ENCODE measurements at regions not wholly inside any gene's neighbourhood (a gene's known extent, or its start where the extent isn't known, plus 50 kb on each side); places are given as distances from the start of the nearest gene placed in this dataset.

GRCh38 chr1:14440731-14441130 is 157.8 kb upstream of the KAZN start:
- Mint-ChIP-seq H3K27me3 (ENCODE audit: low read depth) (peaks cover 7% of the 10 kb centered on the region), H3K36me3 (no peaks in the 10 kb centered on the region), H3K27ac (no peak overlapping the region), H3K4me1 (peaks cover 2% of the 10 kb centered on the region; the same call in 1 of the 2 replicates), H3K9me3 (no peaks in the 10 kb centered on the region), H3K4me3 (no peak overlapping the region)
- CTCF ChIA-PET: no interaction called here
- POLR2A ChIA-PET: no interaction called here
- ATAC-seq: no peak
- TF ChIP-seq E2F1 (CRISPR knock-in tag; IDR thresholded peaks at IDR 0.05): no peak
- no peak for TF ChIP-seq KAT7 (CRISPR knock-in tag; IDR thresholded peaks at IDR 0.05; ENCODE audit: borderline replicate concordance)
- TF ChIP-seq TEAD4 (CRISPR knock-in tag; IDR thresholded peaks at IDR 0.05): no peak
- no peak for TF ChIP-seq TP53 (CRISPR knock-in tag; IDR thresholded peaks at IDR 0.05)
- no peak for TF ChIP-seq ESRRA (CRISPR knock-in tag; IDR thresholded peaks at IDR 0.05; ENCODE audit: borderline replicate concordance)
- no peak for TF ChIP-seq GRHL2 (CRISPR knock-in tag; IDR thresholded peaks at IDR 0.05; ENCODE audit: insufficient replicate concordance, severe bottlenecking)
- no peak for TF ChIP-seq ATF3 (CRISPR knock-in tag; conservative IDR thresholded peaks at IDR 0.05)
- no peak for TF ChIP-seq USF2 (CRISPR knock-in tag; IDR thresholded peaks at IDR 0.05)
- TF ChIP-seq ZNF121 (CRISPR knock-in tag; IDR thresholded peaks at IDR 0.05): no peak
- no peak for TF ChIP-seq JAZF1 (CRISPR knock-in tag; IDR thresholded peaks at IDR 0.05)
- no peak for TF ChIP-seq JUN (CRISPR knock-in tag; IDR thresholded peaks at IDR 0.05)
- no peak for TF ChIP-seq SOX15 (CRISPR knock-in tag; IDR thresholded peaks at IDR 0.05)
- TF ChIP-seq MAX (CRISPR knock-in tag; IDR thresholded peaks at IDR 0.05): no peak
- no peak for TF ChIP-seq ATF6 (CRISPR knock-in tag; IDR thresholded peaks at IDR 0.05)
- no peak for TF ChIP-seq GABPB1 (CRISPR knock-in tag; IDR thresholded peaks at IDR 0.05)
- no peak for TF ChIP-seq FOXJ3 (CRISPR knock-in tag; IDR thresholded peaks at IDR 0.05; ENCODE audit: borderline replicate concordance)
- DNase-seq (ENCODE audit: low spot score): no peak

- Mint-ChIP-seq H3K4me3 (no peak overlapping the region), H3K9me3 (no peaks in the 10 kb centered on the region), H3K36me3 (no peaks in the 10 kb centered on the region), H3K27ac (no peak overlapping the region), H3K27me3 (ENCODE audit: low read depth) (peaks cover 9% of the 10 kb centered on the region), H3K4me1 (peaks cover 2% of the 10 kb centered on the region; the same call in 1 of the 2 replicates)
- ChIA-PET CTCF (interaction anchor here (1.4 kb wide), 1 partner anchor 107 kb away, joined by 4 read pairs; no protein-coding TSS in a partner anchor), POLR2A (no interaction called here)
- no peak for DNase-seq (ENCODE audit: low spot score)
- no peak for ATAC-seq
- no peak for TF ChIP-seq STAT6 (CRISPR knock-in tag; conservative IDR thresholded peaks at IDR 0.05; ENCODE audit: low read depth)
- no peak for TF ChIP-seq ZNF532 (CRISPR knock-in tag; IDR thresholded peaks at IDR 0.05; ENCODE audit: borderline replicate concordance)
- TF ChIP-seq PREB (CRISPR knock-in tag; IDR thresholded peaks at IDR 0.05; ENCODE audit: borderline replicate concordance): no peak
- TF ChIP-seq AR (CRISPR knock-in tag; IDR thresholded peaks at IDR 0.05): no peak
These were observed 157.2 kb upstream of the KAZN start for GRCh38 chr1:14441302-14441741.
